Lower lobe of right lung (tissue), 2 donors: ENCODE measurements at regions not wholly inside any gene's neighbourhood (a gene's known extent, or its start where the extent isn't known, plus 50 kb on each side); places are given as distances from the start of the nearest gene placed in this dataset.
"Not testable (repeated sequence)": the region's sequence is repeated elsewhere in the genome, so short reads cannot be mapped to it uniquely, and the experiment has no call there.

Source experiments
- ATAC-seq, 2 donors: fragments of 200-7000 bp; cut with Tn5 transposase; one replicate each; pipeline ENCODE4 v1.9.1; 2020 to 2022; ENCODE audit warnings: mild to moderate bottlenecking in 2 of 2, moderate library complexity in 2 of 2
- DNase-seq: peaks from one replicate; pipeline ENCODE4 v3.0.0-alpha.2; 2020
- H3K27ac ChIP-seq: fragments of 200-600 bp; one replicate; pipeline ENCODE4 v1.8.0; 2022
- H3K27me3 ChIP-seq: fragments of 200-600 bp; one replicate; pipeline ENCODE4 v1.8.0; 2022; ENCODE audit warnings: low read depth
- H3K36me3 ChIP-seq: fragments of 200-600 bp; one replicate; pipeline ENCODE4 v1.8.0; 2022; ENCODE audit warnings: mild to moderate bottlenecking
- H3K4me1 ChIP-seq: fragments of 200-600 bp; one replicate; pipeline ENCODE4 v1.8.0; 2022
- H3K4me3 ChIP-seq: fragments of 200-600 bp; one replicate; pipeline ENCODE4 v1.8.0; 2022; ENCODE audit warnings: mild to moderate bottlenecking
- H3K9me3 ChIP-seq: fragments of 200-600 bp; one replicate; pipeline ENCODE4 v1.8.0; 2022
- intact Hi-C: fragments of 100-400 bp; cut with DNase I; formaldehyde crosslinking; loops from one replicate; pipeline ENCODE4 v1.11.0; 2022
- TF ChIP-seq, protein P1 (sequence below): fragments of 200-600 bp; IDR thresholded peaks from one replicate; pipeline ENCODE4 v1.8.0; 2022; ENCODE audit warnings: antibody characterized with exemption, mild to moderate bottlenecking
- donor health status: DM: no; HTN: yes; CAD: no; lungs with severe emphysema.

- no peak for ATAC-seq
- TF ChIP-seq, protein P1, sequence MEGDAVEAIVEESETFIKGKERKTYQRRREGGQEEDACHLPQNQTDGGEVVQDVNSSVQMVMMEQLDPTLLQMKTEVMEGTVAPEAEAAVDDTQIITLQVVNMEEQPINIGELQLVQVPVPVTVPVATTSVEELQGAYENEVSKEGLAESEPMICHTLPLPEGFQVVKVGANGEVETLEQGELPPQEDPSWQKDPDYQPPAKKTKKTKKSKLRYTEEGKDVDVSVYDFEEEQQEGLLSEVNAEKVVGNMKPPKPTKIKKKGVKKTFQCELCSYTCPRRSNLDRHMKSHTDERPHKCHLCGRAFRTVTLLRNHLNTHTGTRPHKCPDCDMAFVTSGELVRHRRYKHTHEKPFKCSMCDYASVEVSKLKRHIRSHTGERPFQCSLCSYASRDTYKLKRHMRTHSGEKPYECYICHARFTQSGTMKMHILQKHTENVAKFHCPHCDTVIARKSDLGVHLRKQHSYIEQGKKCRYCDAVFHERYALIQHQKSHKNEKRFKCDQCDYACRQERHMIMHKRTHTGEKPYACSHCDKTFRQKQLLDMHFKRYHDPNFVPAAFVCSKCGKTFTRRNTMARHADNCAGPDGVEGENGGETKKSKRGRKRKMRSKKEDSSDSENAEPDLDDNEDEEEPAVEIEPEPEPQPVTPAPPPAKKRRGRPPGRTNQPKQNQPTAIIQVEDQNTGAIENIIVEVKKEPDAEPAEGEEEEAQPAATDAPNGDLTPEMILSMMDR = no peak
These were observed 179.7 kb downstream of the EVA1A start for GRCh38 chr2:75381032-75381431.

DNA sequence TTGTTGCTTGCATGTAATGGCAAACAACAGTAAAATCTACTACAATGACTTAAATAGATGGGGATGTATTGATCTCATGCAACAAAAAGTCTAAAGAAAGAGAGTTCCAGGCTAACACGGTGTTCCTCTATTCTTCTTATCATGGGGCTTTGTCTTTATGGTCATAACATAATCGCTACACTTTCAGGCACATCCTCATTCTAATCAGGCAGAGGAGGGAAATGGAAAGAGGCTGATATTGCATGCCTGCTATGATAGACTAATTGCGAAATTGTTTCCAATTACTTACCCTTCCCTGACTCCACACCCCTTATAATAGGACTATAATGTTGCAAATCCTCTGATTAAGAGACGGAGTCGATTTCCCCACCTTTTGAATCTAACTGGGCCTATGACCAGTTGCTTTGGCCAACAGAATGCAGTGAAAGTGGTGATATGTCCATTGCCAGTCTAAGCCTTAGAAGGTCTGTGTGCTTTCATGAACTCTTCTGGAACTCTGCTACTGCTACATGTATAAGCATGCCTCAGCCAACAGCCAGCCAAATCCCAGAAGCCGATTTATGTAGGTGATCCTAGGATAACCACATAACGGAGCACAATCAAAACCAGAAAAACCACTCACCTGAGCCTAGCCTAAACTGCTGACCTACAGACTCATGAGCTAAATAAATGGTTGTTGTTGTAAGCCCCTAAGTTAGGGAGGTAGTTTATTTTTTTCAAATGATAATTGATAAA lies 180.3 kb upstream of the TACR1 start:
- Histone ChIP-seq H3K27ac (no peak overlapping the region), H3K36me3 (no peaks in the 10 kb centered on the region), H3K4me3 (no peak overlapping the region), H3K4me1 (no peaks in the 10 kb centered on the region), H3K9me3 (no peaks in the 10 kb centered on the region), H3K27me3 (no peaks in the 10 kb centered on the region)
- ATAC-seq = no peak
- no peak for DNase-seq
- intact Hi-C loops = no loop called here
- TF ChIP-seq, protein P1 = no peak

More at GRCh38 chr2:75381032-75381431, 179.7 kb downstream of the EVA1A start:
- DNase-seq = no peak
- Histone ChIP-seq H3K36me3 (no peaks in the 10 kb centered on the region), H3K4me3 (no peak overlapping the region), H3K27me3 (no peaks in the 10 kb centered on the region), H3K4me1 (no peaks in the 10 kb centered on the region), H3K27ac (no peak overlapping the region), H3K9me3 (no peaks in the 10 kb centered on the region)
- intact Hi-C loops = no loop called here

GRCh38 chr2:75375646-75376582 lies 176.6 kb upstream of the TACR1 start:
- no peaks in the 10 kb centered on the region for H3K36me3 ChIP-seq
- H3K27me3 ChIP-seq = no peaks in the 10 kb centered on the region
- intact Hi-C loops = no loop called here
- ATAC-seq = no peak
- no peak for DNase-seq
- no peak overlapping the region for H3K27ac ChIP-seq
- H3K4me3 ChIP-seq = no peak overlapping the region
- TF ChIP-seq, protein P1 = no peak
- H3K9me3 ChIP-seq = no peaks in the 10 kb centered on the region
- no peaks in the 10 kb centered on the region for H3K4me1 ChIP-seq

- H3K9me3 ChIP-seq, intact Hi-C loops, H3K27ac ChIP-seq, ATAC-seq, H3K36me3 ChIP-seq, H3K4me3 ChIP-seq, DNase-seq, H3K27me3 ChIP-seq, H3K4me1 ChIP-seq: not testable (repeated sequence)
These were observed 175.2 kb upstream of the TACR1 start for GRCh38 chr2:75374414-75374957.

DNA sequence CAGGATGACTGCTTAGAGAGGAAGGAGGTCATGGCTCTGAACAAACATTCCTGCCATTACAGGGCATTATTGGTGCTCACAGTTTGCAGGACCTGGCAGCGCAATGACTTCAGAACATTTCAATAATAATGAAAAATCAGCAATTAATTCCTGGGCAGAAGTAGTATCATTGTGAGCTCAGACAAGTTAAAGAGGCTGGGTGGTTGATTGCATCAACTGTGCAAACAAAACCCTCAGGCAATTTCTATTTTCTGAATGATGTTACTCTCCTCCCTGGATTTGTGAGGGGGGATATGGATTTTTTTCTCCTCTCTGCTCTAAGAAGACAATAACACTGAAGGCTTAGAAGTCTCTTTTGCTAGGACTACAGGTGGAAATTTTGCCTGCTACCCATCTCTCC lies 168.1 kb upstream of the TACR1 start:
- Histone ChIP-seq H3K4me3 (no peak overlapping the region), H3K4me1 (no peaks in the 10 kb centered on the region), H3K27me3 (no peaks in the 10 kb centered on the region), H3K27ac (no peak overlapping the region), H3K36me3 (no peaks in the 10 kb centered on the region), H3K9me3 (peaks cover 6% of the 10 kb centered on the region)
- TF ChIP-seq, protein P1 = no peak
- DNase-seq = no peak
- no peak for ATAC-seq
- intact Hi-C loops = no loop called here
